ENCODE measurements at regions not wholly inside any gene's neighbourhood (a gene's known extent, or its start where the extent isn't known, plus 50 kb on each side); places are given as distances from the start of the nearest gene placed in this dataset.

DNA sequence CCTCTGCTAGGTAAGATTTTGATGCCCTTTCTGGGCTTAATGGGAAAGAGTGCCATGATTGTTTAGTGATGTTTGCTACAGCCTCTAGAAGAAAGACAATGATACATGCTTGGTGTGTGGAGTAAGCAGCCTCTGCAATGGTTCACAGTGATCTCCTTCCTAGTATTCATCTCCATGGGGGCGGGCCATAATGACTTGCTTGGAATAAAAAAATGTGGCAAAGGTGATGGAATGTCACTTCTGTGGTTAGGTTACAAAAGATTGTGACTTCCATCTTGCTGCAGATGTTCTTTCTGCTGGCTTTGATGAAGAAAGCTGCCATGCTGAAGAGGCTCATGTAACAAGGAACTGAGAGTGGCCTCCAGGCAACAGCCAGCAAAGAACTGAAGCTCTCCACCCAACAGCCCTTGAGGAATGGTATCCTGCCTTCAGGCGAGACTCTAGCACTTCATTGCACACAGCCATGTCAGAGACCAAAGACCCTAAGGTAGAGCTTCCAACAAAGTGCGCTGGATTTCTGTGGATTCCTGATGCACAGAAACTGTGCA, 139.1 kb upstream of the LRIG1 start:
- ATAC-seq (no peak), FAIRE-seq (no peak), DNase-seq (ENCODE audit: extremely low read depth in 1 of 4, low spot score in 3 of 4) (no peak)
- H3K4me3 ChIP-seq, result no peak overlapping the region
- ChIA-PET POLR2A (no interaction called here), CTCF (ENCODE audit: low intra/inter-chr PET ratio) (interaction anchor here (1.5 kb wide), 1 partner anchor 176 kb away, joined by 3 read pairs; no protein-coding TSS in a partner anchor)
- intact Hi-C loops (cut with micrococcal nuclease) (no loop called here), in situ Hi-C loops (cut with MboI) (no loop called here)
- BruUV-seq (replicated peaks), result no TSS peak
- H3K4me1 ChIP-seq (replicated peaks in 1 of 2; ENCODE audit: control insufficient read depth in 2 of 2, insufficient read depth in 2 of 2, low read length in 2 of 2), result no peaks in the 10 kb centered on the region
- no peak overlapping the region for H3K9ac ChIP-seq (ENCODE audit: insufficient read depth in 1 of 2, low read depth in 2 of 2, low read length in 2 of 2)
- 0% methylated on average over 3 of the region's 3 CpGs for WGBS (ENCODE audit: insufficient coverage, low coverage, missing lambda C conversion rate)
- TF ChIP-seq FIP1L1 (IDR thresholded peaks at IDR 0.05; ENCODE audit: low read depth, low read length, poor library complexity, severe bottlenecking), result no peak
- TF ChIP-seq, protein P1, sequence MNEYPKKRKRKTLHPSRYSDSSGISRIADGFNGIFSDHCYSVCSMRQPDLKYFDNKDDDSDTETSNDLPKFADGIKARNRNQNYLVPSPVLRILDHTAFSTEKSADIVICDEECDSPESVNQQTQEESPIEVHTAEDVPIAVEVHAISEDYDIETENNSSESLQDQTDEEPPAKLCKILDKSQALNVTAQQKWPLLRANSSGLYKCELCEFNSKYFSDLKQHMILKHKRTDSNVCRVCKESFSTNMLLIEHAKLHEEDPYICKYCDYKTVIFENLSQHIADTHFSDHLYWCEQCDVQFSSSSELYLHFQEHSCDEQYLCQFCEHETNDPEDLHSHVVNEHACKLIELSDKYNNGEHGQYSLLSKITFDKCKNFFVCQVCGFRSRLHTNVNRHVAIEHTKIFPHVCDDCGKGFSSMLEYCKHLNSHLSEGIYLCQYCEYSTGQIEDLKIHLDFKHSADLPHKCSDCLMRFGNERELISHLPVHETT (CRISPR knock-in tag; conservative IDR thresholded peaks at IDR 0.05 in 1 of 2, IDR thresholded peaks at IDR 0.05 in 1 of 2), result no peak
- TF ChIP-seq ZNF551 (CRISPR knock-in tag; IDR thresholded peaks at IDR 0.05), result no peak
- no peak for TF ChIP-seq NCOR1 (IDR thresholded peaks at IDR 0.05)
- TF ChIP-seq, protein P2, sequence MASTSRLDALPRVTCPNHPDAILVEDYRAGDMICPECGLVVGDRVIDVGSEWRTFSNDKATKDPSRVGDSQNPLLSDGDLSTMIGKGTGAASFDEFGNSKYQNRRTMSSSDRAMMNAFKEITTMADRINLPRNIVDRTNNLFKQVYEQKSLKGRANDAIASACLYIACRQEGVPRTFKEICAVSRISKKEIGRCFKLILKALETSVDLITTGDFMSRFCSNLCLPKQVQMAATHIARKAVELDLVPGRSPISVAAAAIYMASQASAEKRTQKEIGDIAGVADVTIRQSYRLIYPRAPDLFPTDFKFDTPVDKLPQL (IDR thresholded peaks at IDR 0.05; ENCODE audit: extremely low read depth, insufficient read length), result no peak
- no peak for TF ChIP-seq BRD9 (IDR thresholded peaks at IDR 0.05; ENCODE audit: low read depth, partially characterized antibody)
- no peak for TF ChIP-seq ARHGAP35 (IDR thresholded peaks at IDR 0.05; ENCODE audit: partially characterized antibody)
- no peak for TF ChIP-seq ATF7 (IDR thresholded peaks at IDR 0.05)
- H3K79me2 ChIP-seq (ENCODE audit: control insufficient read depth, insufficient read depth, low read length), result no peaks in the 10 kb centered on the region
- no peak overlapping the region for H3K27ac ChIP-seq (ENCODE audit: extremely low read depth, low read depth, low read length)
- H3K36me3 ChIP-seq (ENCODE audit: control insufficient read depth, insufficient read depth, low read length), result no peaks in the 10 kb centered on the region
- no peak overlapping the region for H3K4me2 ChIP-seq (ENCODE audit: insufficient read depth, low read length)
- H3K27me3 ChIP-seq (ENCODE audit: control insufficient read depth in 2 of 2, insufficient read depth in 2 of 2, low read length in 2 of 2), result no peaks in the 10 kb centered on the region; a peak in 1 of 5 replicates
- H3K9me3 ChIP-seq (replicated peaks; ENCODE audit: control insufficient read depth, insufficient read depth, low read depth, low read length), result no peaks in the 10 kb centered on the region
- no peaks in the 10 kb centered on the region for H4K20me1 ChIP-seq (replicated peaks; ENCODE audit: control insufficient read depth, insufficient read depth, low read length)
- H2AFZ ChIP-seq (ENCODE audit: low read depth, low read length), result no peak overlapping the region
- no peaks in the 10 kb centered on the region for H3K9me1 ChIP-seq (ENCODE audit: control insufficient read depth, insufficient read depth, low read length)
